ENCODE measurements at regions not wholly inside any gene's neighbourhood (a gene's known extent, or its start where the extent isn't known, plus 50 kb on each side); places are given as distances from the start of the nearest gene placed in this dataset.

GRCh38 chr11:104352036-104352435 is 188.1 kb upstream of the PDGFD start:
- Histone ChIP-seq H3K4me2 (ENCODE audit: low read depth, low read length) (no peak overlapping the region), H3K9me2 (replicated peaks; ENCODE audit: insufficient read depth, low read length) (no peaks in the 10 kb centered on the region), H2AFZ (ENCODE audit: low read length) (no peak overlapping the region), H3K4me1 (ENCODE audit: low read length) (no peaks in the 10 kb centered on the region), H4K20me1 (ENCODE audit: insufficient read depth, low read length) (no peaks in the 10 kb centered on the region), H3K9me3 (replicated peaks; ENCODE audit: insufficient read depth, low read length) (no peaks in the 10 kb centered on the region), H3F3A (ENCODE audit: insufficient read depth, low read length) (no peaks in the 10 kb centered on the region), H3K4me3 (ENCODE audit: low read length) (no peak overlapping the region), H3K36me3 (replicated peaks; ENCODE audit: insufficient read depth, low read length) (no peaks in the 10 kb centered on the region), H3K27ac (ENCODE audit: low read length) (no peak overlapping the region), H3K9ac (ENCODE audit: low read length) (no peak overlapping the region), H3K27me3 (replicated peaks; ENCODE audit: insufficient read depth, low read length) (no peaks in the 10 kb centered on the region), H3K79me2 (ENCODE audit: low read length) (no peaks in the 10 kb centered on the region)
- TF ChIP-seq EZH2 (optimal IDR thresholded peaks at IDR 0.05; ENCODE audit: low read depth, low read length) (no peak), EZH2phosphoT487 (IDR thresholded peaks at IDR 0.05; ENCODE audit: low read length) (no peak)
- TF ChIP-seq, protein P1, sequence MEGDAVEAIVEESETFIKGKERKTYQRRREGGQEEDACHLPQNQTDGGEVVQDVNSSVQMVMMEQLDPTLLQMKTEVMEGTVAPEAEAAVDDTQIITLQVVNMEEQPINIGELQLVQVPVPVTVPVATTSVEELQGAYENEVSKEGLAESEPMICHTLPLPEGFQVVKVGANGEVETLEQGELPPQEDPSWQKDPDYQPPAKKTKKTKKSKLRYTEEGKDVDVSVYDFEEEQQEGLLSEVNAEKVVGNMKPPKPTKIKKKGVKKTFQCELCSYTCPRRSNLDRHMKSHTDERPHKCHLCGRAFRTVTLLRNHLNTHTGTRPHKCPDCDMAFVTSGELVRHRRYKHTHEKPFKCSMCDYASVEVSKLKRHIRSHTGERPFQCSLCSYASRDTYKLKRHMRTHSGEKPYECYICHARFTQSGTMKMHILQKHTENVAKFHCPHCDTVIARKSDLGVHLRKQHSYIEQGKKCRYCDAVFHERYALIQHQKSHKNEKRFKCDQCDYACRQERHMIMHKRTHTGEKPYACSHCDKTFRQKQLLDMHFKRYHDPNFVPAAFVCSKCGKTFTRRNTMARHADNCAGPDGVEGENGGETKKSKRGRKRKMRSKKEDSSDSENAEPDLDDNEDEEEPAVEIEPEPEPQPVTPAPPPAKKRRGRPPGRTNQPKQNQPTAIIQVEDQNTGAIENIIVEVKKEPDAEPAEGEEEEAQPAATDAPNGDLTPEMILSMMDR (IDR thresholded peaks at IDR 0.05; ENCODE audit: low read length) = no peak
- no peak for DNase-seq

DNA sequence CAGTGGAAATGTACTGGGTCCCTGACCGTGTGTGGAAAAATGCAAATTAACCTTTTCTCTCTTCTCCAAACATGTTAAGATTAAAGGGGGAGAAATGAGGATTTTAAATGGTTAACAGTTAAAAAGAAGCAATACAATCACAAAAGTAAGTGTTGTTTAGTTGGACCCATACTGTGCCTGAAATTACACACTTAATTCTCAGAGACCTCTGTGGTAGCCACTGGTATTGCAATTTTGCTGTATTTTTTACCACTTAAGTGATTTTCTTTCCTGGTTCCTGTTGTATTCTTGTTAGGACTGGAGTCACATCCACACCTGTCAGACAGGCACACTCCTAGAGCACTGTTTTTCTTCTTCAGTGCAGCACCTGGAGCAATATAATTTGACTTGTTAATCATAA is 179.6 kb upstream of the PDGFD start:
- Histone ChIP-seq H4K20me1 (ENCODE audit: insufficient read depth, low read length) (no peaks in the 10 kb centered on the region), H3K4me1 (ENCODE audit: low read length) (no peaks in the 10 kb centered on the region), H3K4me3 (ENCODE audit: low read length) (no peak overlapping the region), H3K36me3 (replicated peaks; ENCODE audit: insufficient read depth, low read length) (no peaks in the 10 kb centered on the region), H2AFZ (ENCODE audit: low read length) (no peak overlapping the region), H3K27me3 (replicated peaks; ENCODE audit: insufficient read depth, low read length) (no peaks in the 10 kb centered on the region), H3K9ac (ENCODE audit: low read length) (no peak overlapping the region), H3F3A (ENCODE audit: insufficient read depth, low read length) (no peaks in the 10 kb centered on the region), H3K4me2 (ENCODE audit: low read depth, low read length) (no peak overlapping the region), H3K9me3 (replicated peaks; ENCODE audit: insufficient read depth, low read length) (no peaks in the 10 kb centered on the region), H3K9me2 (replicated peaks; ENCODE audit: insufficient read depth, low read length) (no peaks in the 10 kb centered on the region), H3K27ac (ENCODE audit: low read length) (no peak overlapping the region), H3K79me2 (ENCODE audit: low read length) (no peaks in the 10 kb centered on the region)
- DNase-seq = no peak
- TF ChIP-seq, protein P1 (IDR thresholded peaks at IDR 0.05; ENCODE audit: low read length) = peak; percentile 36
- no peak for TF ChIP-seq EZH2phosphoT487 (IDR thresholded peaks at IDR 0.05; ENCODE audit: low read length)

DNA sequence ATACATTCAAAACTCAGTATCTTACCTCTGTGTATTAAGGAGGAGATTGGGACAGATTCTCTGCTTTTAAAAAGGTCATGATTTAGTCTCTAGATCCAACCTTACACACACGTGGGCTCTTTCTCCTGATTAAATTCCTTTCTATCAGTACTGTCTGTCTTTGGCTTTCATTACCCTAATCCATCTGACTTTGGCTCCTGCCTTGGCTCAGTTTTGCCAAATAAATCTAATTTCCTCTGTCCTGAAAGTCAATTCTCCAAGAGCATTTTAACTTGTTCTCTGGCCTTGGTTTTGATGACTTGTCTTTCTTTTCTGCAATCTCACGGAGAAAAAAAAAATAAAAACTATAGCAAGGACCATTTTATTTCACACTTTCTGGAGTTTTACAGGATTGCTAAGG is 176.6 kb upstream of the PDGFD start:
- Histone ChIP-seq H3K4me2 (ENCODE audit: low read depth, low read length) (no peak overlapping the region), H3K4me3 (ENCODE audit: low read length) (no peak overlapping the region), H3F3A (ENCODE audit: insufficient read depth, low read length) (no peaks in the 10 kb centered on the region), H3K9me2 (replicated peaks; ENCODE audit: insufficient read depth, low read length) (no peaks in the 10 kb centered on the region), H3K27me3 (replicated peaks; ENCODE audit: insufficient read depth, low read length) (no peaks in the 10 kb centered on the region), H4K20me1 (ENCODE audit: insufficient read depth, low read length) (no peaks in the 10 kb centered on the region), H3K27ac (ENCODE audit: low read length) (no peak overlapping the region), H3K79me2 (ENCODE audit: low read length) (no peaks in the 10 kb centered on the region), H3K4me1 (ENCODE audit: low read length) (no peaks in the 10 kb centered on the region), H3K9ac (ENCODE audit: low read length) (no peak overlapping the region), H3K9me3 (replicated peaks; ENCODE audit: insufficient read depth, low read length) (no peaks in the 10 kb centered on the region), H2AFZ (ENCODE audit: low read length) (no peak overlapping the region), H3K36me3 (replicated peaks; ENCODE audit: insufficient read depth, low read length) (no peaks in the 10 kb centered on the region)
- TF ChIP-seq EZH2phosphoT487 (IDR thresholded peaks at IDR 0.05; ENCODE audit: low read length) = no peak
- no peak for TF ChIP-seq EZH2 (optimal IDR thresholded peaks at IDR 0.05; ENCODE audit: low read depth, low read length)
- TF ChIP-seq, protein P1 (IDR thresholded peaks at IDR 0.05; ENCODE audit: low read length) = no peak
- no peak for DNase-seq
